Peyer's patch (tissue), 4 donors: ENCODE measurements at regions not wholly inside any gene's neighbourhood (a gene's known extent, or its start where the extent isn't known, plus 50 kb on each side); places are given as distances from the start of the nearest gene placed in this dataset.

Experiments
- CTCF ChIP-seq, 6 experiments: fragments of 450-650 bp in 4 of 6; fragments of 200-600 bp in 2 of 6; sonication (generic) in 1 of 6; IDR thresholded peaks; one replicate each; pipeline ENCODE4 v1.5.1; 2017 to 2019; ENCODE audit warnings: antibody characterized with exemption in 6 of 6, mild to moderate bottlenecking in 3 of 6, moderate library complexity in 1 of 6
- POLR2A ChIP-seq, 2 donors: fragments of 450-650 bp; IDR thresholded peaks; one replicate each; pipeline ENCODE4 v1.5.1; 2017; ENCODE audit warnings: antibody characterized with exemption in 2 of 2, mild to moderate bottlenecking in 2 of 2, moderate library complexity in 2 of 2

- TF ChIP-seq CTCF (IDR thresholded peaks at IDR 0.05) (no peak), POLR2A (IDR thresholded peaks at IDR 0.05) (no peak)
Observed at GRCh38 chr13:111484141-111484925, 163.9 kb downstream of the TEX29 start.
